ENCODE measurements at regions not wholly inside any gene's neighbourhood (a gene's known extent, or its start where the extent isn't known, plus 50 kb on each side); places are given as distances from the start of the nearest gene placed in this dataset.
"Not testable (repeated sequence)": the region's sequence is repeated elsewhere in the genome, so short reads cannot be mapped to it uniquely, and the experiment has no call there.

DNA sequence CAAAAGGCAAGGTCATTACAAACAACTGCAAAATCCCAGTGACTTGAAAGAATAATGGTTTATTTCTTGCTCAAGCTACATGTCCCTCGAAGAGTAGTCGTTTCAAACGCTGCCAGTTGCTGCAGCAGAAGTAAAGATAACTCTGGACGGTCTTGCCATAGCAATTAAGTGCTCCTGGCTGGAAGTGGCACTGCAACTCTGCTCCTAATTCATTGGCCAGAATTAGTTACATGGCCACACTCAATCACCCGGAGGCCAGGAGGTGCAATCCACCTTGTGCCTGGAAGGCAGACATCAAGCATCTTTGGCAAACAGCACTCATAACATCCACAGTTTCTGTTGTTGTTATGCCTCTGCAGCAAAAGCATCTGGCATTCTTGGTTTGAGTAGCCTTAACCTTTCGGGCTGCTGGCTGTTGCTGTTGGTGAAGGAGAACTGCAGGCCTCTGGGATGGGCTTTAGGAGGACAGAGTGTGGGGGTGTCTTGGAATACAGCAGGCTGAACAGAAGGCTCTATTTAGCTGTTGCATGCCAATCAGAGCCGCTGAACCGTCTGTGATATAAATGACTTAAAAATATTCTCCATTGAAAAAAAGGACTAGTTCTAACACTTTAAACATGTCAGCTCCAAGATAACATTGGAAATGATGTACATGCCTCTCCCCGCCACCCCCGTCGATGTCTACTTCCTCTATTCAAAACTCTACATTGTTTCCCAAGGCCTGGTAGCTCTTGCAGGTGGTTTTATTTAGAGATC is 123.5 kb upstream of the DYRK2 start:
- DNase-seq (ENCODE audit: low read depth in 2 of 3, low spot score in 2 of 3) = peak in 1 of 3 donors; percentile 34

DNA sequence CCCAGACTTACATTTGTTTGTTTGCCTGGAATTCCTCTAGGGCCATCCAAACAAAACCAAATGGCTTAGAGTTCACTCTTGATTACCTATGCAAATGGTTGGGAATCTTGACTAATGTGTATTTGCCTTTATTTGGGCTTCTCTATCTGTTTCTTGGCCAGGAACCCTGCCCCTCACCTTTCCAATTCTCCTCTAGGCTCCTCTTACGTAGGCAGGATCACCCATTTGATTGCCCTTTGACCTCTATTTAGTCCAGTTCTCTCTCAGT is 123.0 kb upstream of the DYRK2 start:
- DNase-seq (ENCODE audit: low read depth in 2 of 3, low spot score in 2 of 3) = no peak

DNA sequence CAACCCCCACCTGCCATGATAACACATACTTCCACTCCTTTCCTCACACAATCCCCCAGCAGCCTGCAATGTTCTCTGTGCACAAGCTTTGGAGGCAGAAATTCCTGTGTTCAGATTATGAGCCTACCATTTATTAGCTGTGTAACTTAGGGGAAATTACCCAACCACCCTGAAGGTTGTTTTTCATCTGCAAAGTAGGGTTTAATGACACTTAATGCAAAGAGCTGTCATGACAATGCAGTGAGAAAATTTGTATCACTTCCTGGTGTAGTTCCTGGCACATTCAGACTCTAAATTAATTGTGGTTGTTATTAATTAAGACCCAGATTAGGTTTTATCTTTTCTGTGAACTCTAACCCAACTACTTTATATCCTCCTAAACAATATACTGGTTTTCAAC is 122.4 kb upstream of the DYRK2 start:
- DNase-seq (ENCODE audit: low read depth in 2 of 3, low spot score in 2 of 3) = no peak

GRCh38 chr12:67531051-67531450 is 117.5 kb upstream of the DYRK2 start:
- DNase-seq (ENCODE audit: low read depth in 2 of 3, low spot score in 2 of 3) = no peak

DNA sequence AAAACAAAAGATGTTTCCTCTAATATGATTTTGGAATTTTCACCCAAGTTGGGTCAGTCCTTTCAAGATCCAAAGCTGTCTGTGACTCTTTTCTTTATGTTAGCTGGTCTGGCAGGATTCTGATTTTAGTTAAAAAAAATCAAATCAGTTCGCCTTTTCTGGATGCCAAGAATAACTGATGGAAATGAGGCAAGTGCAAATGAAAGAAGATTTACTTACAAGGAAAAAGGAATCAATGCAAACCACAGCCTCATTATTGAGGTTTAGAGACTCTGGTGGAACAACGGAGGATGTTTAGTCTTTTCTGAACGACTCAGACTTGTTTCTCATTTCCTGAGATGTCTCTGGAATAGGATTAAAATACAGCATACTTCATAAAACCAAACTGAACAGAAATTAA is 117.0 kb upstream of the DYRK2 start:
- no peak for DNase-seq (ENCODE audit: low read depth in 2 of 3, low spot score in 2 of 3)

DNA sequence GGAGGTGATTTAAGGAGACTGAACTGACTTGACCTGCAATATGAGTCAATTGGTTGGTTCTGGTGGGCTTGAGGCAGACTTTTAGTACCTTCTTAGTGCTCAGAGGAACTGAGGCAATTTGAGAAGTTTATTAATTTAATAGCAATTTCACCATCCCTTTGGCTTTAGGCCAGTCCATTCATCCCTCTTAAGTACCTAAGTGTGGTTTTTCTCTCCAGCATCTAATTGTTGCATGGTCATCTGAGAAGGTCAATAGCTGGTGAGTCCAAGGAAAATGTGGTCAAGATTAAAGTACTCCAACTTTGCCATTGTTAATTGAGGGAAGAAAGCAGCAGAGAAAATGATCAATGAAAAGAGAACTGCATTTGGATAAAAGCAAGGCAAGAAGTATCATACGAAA is 115.4 kb upstream of the DYRK2 start:
- DNase-seq (ENCODE audit: low read depth in 2 of 3, low spot score in 2 of 3) = no peak

DNA sequence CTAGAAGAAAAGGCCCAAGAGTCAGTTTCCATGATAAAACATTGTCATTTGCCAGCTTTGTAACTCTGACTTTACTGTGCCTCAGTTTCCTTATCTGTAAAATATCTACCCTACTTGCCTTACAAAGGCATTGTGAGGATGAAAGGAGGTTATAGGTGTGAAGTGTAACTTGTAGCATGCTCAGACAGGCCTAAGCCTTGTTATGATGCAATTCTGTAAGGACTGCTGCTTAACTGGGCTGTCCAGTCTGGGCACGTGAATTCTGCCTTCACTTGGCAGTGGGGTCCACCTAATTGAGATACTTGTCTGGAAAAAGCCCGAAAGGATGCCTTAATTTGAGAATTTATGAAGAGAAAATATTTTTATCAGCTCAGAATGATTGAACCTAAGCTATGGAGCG is 114.5 kb upstream of the DYRK2 start:
- DNase-seq (ENCODE audit: low read depth in 2 of 3, low spot score in 2 of 3) = no peak

- no peak for DNase-seq (ENCODE audit: low read depth in 2 of 3, low spot score in 2 of 3)
Observed at GRCh38 chr12:67534681-67535080, 113.9 kb upstream of the DYRK2 start.

DNA sequence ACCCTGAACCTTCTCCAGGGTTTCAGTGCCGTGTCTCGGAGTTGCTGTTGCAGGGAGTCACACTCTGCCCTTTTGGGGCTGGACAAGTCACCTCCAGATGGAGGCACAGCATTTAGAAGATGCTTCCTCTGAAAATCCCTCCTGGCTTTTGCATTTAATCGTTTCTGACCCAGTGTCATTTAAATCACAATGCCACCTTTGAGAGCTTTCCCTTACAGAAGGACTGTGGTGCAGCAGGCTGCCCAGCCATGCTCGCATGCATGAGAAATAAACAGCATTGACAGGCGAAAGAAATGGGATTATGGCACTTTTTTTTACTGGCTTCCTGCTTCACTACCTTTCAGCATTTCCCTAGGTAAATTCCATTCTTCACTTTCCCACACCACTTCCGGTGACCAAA is 113.4 kb upstream of the DYRK2 start:
- no peak for DNase-seq (ENCODE audit: low read depth in 2 of 3, low spot score in 2 of 3)

GRCh38 chr12:67535971-67536370 is 112.6 kb upstream of the DYRK2 start:
- DNase-seq (ENCODE audit: low read depth in 2 of 3, low spot score in 2 of 3) = no peak

DNA sequence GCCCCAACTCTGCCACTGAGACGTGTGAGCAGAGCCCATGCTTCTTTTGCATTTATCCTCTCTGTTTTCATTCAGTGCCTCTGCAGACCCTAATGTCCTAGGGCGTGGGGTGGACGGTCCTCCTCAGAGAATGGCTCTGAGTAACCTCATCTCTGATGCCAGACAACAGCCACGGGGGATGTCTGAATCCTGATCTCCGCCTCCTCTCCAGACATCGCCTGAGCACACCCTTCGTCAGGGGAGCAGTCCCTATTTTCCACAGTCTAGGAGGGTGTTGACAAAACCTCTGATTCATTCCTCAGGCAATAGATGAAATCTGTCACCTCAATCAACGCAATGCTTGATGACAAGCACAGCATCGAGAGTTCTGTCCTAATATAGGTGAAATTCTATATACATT is 109.2 kb upstream of the DYRK2 start:
- no peak for DNase-seq (ENCODE audit: low read depth in 2 of 3, low spot score in 2 of 3)

GRCh38 chr12:67539946-67540345 is 108.6 kb upstream of the DYRK2 start:
- DNase-seq (ENCODE audit: low read depth in 2 of 3, low spot score in 2 of 3) = no peak

DNA sequence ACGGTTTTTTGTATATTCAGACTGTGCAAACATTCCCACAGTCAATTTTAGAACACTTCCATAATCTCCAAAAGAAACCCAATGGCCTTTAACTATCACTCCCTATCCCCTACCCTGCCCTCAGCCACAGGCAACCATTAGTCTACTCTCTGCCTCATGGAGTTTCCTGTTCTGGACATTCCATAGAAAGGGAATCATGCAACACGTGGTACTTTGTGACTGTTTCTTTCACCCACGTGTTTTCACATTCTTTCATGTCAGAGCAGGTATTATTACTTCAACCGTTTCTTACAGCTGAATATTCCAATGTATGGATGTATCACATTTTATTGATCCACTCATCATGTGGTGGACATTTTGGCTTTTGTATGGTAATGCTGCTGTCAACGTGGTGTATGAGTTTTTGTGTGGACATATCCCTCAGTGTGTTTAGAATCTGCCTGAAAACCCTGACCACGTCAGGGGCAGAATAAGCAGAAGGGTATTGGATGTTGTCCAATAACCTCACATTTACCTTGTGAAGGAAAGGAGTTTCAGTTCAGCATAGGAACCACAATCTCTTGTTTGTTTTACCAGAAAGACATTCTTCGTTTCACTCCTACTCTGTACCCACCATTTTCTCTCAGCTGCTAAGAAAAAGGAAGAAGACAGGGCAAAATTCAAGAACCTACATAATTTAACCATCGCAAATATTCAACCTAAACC is 107.5 kb upstream of the DYRK2 start:
- no peak for DNase-seq (ENCODE audit: low read depth in 2 of 3, low spot score in 2 of 3)

- DNase-seq (ENCODE audit: low read depth in 2 of 3, low spot score in 2 of 3) = no peak
Observed at GRCh38 chr12:67541625-67541991, 106.9 kb upstream of the DYRK2 start.

DNA sequence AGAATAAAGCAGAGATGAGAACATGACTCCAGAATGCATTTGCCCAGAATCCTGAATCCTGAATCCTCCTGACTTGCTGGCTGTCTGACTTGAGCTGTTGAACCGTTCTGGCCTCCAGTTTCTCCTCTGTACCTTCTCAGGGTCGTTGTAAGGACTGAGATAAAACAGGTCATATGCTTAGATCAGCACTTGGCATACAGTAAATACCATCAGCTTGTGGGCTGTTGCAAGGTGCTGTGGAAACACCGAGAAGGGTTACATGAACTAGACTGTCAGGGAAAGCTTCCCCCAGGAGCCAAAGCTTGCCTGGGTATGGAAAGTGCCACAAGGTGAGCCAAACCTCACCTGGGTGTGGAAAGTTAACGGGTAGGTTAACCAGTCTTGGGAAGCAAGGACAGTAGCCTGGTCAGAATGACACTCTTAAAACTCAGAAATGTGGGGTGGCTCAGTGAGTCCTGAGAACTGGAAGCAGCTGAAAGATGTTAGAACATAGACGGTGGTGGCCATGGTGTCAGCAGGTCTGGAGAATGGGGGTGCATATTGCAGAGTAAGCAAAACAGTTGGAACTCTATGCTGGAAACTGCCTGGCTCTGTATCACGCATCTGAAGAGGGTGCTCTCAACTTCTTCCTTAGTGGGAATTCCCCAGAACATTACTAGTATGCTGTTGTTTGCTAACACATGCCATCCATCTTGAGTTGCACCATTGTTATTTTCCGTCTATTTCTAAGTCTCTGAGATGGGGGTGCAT is 105.3 kb upstream of the DYRK2 start:
- DNase-seq (ENCODE audit: low read depth in 2 of 3, low spot score in 2 of 3) = no peak

GRCh38 chr12:67545298-67545697 is 103.2 kb upstream of the DYRK2 start:
- no peak for DNase-seq (ENCODE audit: low read depth in 2 of 3, low spot score in 2 of 3)

GRCh38 chr12:67546746-67547145 is 101.8 kb upstream of the DYRK2 start:
- no peak for DNase-seq (ENCODE audit: low read depth in 2 of 3, low spot score in 2 of 3)

DNA sequence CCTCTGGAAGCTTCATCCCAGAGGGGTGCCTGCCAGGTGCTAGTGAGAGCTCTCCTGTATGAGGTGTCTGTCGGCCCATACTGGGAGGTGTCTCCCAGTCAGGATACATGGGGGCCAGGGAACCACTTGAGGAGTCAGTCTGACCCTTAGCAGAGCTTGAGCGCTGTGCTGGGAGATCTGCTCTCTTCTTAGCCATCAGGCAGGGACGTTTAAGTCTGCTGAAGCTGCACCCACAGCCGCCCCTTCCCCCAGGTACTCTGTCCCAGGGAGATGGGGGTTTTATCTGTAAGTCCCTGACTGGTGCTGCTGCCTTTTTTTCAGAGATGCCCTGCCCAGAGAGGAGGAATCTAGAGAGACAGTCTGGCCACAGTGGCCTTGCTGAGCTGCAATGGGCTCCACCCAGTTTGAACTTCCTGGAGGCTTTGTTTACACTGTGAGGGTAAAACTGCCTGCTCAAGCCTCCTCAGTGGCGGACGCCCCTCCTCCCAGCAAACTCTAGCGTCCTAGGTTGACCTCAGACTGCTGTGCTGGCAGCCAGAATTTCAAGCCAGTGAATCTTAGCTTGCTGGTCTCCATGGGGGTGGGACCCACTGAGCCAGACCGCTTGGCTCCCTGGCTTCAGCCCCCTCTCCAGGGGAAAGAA is 93.3 kb upstream of the DYRK2 start:
- DNase-seq (ENCODE audit: low read depth in 2 of 3, low spot score in 2 of 3) = not testable (repeated sequence)

- no peak for DNase-seq (ENCODE audit: low read depth in 2 of 3, low spot score in 2 of 3)
Observed at GRCh38 chr12:67558775-67559174, 89.8 kb upstream of the DYRK2 start.

DNA sequence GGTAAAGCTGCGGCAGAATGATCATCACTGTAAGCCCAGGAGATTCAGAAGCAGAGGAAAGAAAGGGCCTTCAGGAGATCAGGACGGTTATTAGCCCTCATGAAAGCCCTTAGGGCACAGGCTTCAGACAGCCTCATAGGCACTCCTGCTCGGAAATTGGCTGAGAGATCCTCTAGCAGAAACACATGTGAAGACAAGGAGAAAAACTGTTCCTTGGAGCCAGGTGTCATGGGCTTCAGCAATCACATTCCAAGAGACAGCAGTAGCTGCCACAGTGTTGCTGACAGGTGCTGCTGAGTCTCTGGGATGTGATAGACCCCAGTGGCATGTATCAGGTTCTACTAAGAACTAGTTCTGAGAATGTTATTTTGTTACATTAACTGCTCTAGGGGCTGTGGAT is 88.8 kb upstream of the DYRK2 start:
- DNase-seq (ENCODE audit: low read depth in 2 of 3, low spot score in 2 of 3) = no peak

DNA sequence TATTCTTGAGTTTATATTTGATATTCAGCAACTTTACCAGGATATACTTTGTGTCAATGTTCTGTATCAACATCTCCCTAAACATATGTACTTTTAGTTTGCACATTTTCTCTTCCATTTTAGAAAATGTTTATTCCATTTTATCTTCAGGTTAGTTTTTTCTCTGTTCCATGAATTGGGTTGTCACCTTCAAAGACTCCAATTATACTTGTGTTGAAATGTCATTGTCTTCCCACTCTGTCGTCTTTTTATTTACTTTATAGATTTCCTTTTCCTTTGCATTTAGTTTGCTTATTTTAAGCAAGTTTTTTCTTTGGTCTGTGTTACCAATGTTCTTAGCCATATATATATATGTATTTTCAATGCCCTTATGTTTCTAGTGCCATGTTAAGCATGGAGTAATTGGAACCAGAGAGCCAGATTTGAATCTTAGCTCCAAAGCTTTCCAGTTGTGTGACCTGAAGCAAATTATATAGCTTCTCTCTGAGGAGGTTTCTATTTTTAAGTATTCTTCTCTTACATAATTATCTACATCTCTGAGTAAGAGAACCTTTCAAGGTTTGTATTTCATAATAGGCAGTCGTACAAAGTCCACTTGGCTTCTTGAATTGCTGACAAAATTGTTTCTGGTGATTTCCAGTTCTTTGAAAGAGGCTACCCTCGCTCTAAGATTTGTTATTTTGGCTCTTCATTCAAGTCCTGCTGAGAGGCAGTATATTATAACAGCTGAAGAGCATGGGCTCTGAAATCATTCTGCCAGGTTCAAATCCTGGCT is 85.8 kb upstream of the DYRK2 start:
- DNase-seq (ENCODE audit: low read depth in 2 of 3, low spot score in 2 of 3) = no peak
